Uterus (tissue), 2 donors: ENCODE measurements at regions not wholly inside any gene's neighbourhood (a gene's known extent, or its start where the extent isn't known, plus 50 kb on each side); places are given as distances from the start of the nearest gene placed in this dataset.

Experiments used
- POLR2A ChIP-seq, 2 donors: fragments of 450-650 bp; IDR thresholded peaks; one replicate each; pipeline ENCODE4 v1.6.1; 2016; ENCODE audit warnings: antibody characterized with exemption in 2 of 2, mild to moderate bottlenecking in 1 of 2, moderate library complexity in 1 of 2
- TF ChIP-seq, protein P1 (sequence below), 4 experiments: fragments of 200-600 bp in 2 of 4; fragments of 450-650 bp in 2 of 4; sonication (generic) in 2 of 4; IDR thresholded peaks; one replicate each; pipeline ENCODE4 v1.5.1; 2016 to 2019; ENCODE audit warnings: antibody characterized with exemption in 4 of 4, mild to moderate bottlenecking in 2 of 4, moderate library complexity in 1 of 4

- TF ChIP-seq, protein P1, sequence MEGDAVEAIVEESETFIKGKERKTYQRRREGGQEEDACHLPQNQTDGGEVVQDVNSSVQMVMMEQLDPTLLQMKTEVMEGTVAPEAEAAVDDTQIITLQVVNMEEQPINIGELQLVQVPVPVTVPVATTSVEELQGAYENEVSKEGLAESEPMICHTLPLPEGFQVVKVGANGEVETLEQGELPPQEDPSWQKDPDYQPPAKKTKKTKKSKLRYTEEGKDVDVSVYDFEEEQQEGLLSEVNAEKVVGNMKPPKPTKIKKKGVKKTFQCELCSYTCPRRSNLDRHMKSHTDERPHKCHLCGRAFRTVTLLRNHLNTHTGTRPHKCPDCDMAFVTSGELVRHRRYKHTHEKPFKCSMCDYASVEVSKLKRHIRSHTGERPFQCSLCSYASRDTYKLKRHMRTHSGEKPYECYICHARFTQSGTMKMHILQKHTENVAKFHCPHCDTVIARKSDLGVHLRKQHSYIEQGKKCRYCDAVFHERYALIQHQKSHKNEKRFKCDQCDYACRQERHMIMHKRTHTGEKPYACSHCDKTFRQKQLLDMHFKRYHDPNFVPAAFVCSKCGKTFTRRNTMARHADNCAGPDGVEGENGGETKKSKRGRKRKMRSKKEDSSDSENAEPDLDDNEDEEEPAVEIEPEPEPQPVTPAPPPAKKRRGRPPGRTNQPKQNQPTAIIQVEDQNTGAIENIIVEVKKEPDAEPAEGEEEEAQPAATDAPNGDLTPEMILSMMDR (IDR thresholded peaks at IDR 0.05) = no peak
- no peak for TF ChIP-seq POLR2A (IDR thresholded peaks at IDR 0.05)
Measured at GRCh38 chr9:11457825-11458790, 845.3 kb upstream of the PTPRD start.
